Psoas muscle (tissue), 7 donors: ENCODE measurements at regions not wholly inside any gene's neighbourhood (a gene's known extent, or its start where the extent isn't known, plus 50 kb on each side); places are given as distances from the start of the nearest gene placed in this dataset.

Source experiments
- ATAC-seq, 4 donors: fragments of 200-7000 bp; cut with Tn5 transposase; one replicate each; pipeline ENCODE4 v1.9.1; 2020; ENCODE audit warnings: moderate library complexity in 3 of 4, mild to moderate bottlenecking in 2 of 4
- DNase-seq, 2 donors: peaks; one replicate each; pipeline ENCODE4 v3.0.0-alpha.2; 2020
- H3K27ac ChIP-seq: fragments of 200-600 bp; one replicate; pipeline ENCODE4 v1.8.0; 2022
- H3K27me3 ChIP-seq, 3 donors: fragments of 200-600 bp in 1 of 3; one replicate each; pipeline versions ENCODE4 v1.6.1 to v1.8.0; 2013 to 2022; ENCODE audit warnings: low read length in 2 of 3, mild to moderate bottlenecking in 2 of 3, moderate library complexity in 1 of 3; ENCODE audit not compliant: insufficient read depth in 3 of 3
- H3K36me3 ChIP-seq, 2 donors: fragments of 200-600 bp in 1 of 2; one replicate each; pipeline versions ENCODE4 v1.6.1 to v1.8.0; 2013 to 2022; ENCODE audit warnings: low read depth in 1 of 2, mild to moderate bottlenecking in 1 of 2, moderate library complexity in 1 of 2; ENCODE audit not compliant: insufficient read depth in 1 of 2
- H3K4me1 ChIP-seq: fragments of 200-600 bp; one replicate; pipeline ENCODE4 v1.8.0; 2022
- H3K4me3 ChIP-seq: fragments of 200-600 bp; one replicate; pipeline ENCODE4 v1.8.0; 2022; ENCODE audit warnings: mild to moderate bottlenecking
- H3K9me3 ChIP-seq: fragments of 200-600 bp; one replicate; pipeline ENCODE4 v1.8.0; 2022
- WGBS, 3 donors: extraction: QIAGEN DNeasy Blood & Tissue Kit; methylation state at CpG; one replicate each; pipeline versions ENCODE4 v1.1.6 to v1.1.7; 2013; 5-methylcytosine and 5-hydroxymethylcytosine counted together
- intact Hi-C, 2 donors: fragments of 100-400 bp; cut with DNase I; formaldehyde crosslinking; loops; one replicate each; pipeline versions ENCODE4 v1.11.0 to v1.14.2; 2022
- TF ChIP-seq, protein P1 (sequence below): fragments of 200-600 bp; IDR thresholded peaks from one replicate; pipeline ENCODE4 v1.8.0; 2022; ENCODE audit warnings: antibody characterized with exemption
- donor health status: healthy with polysubstance abuse.
- donor health status: DM: no; HTN: no; CAD: no; lungs with moderate emphysema.
- donor health status: Bipolar disorder and iron deficiency.
- donor health status: healthy.
- donor health status: DM: yes; HTN: yes; CAD: no.
- donor health status: DM: no; HTN: no; CAD: no.
- donor health status: DM: yes; HTN: yes; CAD: no.

DNA sequence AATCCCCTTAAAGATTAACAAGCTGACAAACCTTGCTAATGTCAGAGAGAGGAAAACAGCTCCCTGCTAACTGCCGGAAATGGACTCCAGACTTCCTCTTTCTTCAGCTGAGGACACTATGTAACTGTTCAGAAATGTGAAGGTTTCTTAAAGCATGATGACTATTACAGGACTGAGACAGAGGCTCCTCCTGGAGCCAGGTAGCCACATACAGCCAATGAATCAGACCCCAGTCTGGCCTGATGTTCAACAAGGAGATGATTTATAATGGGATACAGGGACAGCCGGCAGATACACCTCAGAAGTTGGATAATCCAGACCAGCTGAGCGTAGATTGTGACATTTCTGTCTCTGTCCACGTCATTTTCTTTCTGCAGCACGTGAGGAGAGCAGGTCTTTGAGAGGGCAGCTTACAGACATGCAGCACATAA lies 216.2 kb downstream of the HS3ST3A1 start:
- DNase-seq (no peak), ATAC-seq (no peak)
- Histone ChIP-seq H3K4me1 (no peaks in the 10 kb centered on the region), H3K27me3 (no peaks in the 10 kb centered on the region), H3K27ac (no peak overlapping the region), H3K36me3 (no peaks in the 10 kb centered on the region), H3K9me3 (no peaks in the 10 kb centered on the region), H3K4me3 (no peak overlapping the region)
- TF ChIP-seq, protein P1, sequence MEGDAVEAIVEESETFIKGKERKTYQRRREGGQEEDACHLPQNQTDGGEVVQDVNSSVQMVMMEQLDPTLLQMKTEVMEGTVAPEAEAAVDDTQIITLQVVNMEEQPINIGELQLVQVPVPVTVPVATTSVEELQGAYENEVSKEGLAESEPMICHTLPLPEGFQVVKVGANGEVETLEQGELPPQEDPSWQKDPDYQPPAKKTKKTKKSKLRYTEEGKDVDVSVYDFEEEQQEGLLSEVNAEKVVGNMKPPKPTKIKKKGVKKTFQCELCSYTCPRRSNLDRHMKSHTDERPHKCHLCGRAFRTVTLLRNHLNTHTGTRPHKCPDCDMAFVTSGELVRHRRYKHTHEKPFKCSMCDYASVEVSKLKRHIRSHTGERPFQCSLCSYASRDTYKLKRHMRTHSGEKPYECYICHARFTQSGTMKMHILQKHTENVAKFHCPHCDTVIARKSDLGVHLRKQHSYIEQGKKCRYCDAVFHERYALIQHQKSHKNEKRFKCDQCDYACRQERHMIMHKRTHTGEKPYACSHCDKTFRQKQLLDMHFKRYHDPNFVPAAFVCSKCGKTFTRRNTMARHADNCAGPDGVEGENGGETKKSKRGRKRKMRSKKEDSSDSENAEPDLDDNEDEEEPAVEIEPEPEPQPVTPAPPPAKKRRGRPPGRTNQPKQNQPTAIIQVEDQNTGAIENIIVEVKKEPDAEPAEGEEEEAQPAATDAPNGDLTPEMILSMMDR, result no peak
- intact Hi-C loops, result no loop called here
- WGBS, 3 donors, result 36 to 54% (median 39%) methylated on average over 5 of the region's 5 CpGs

DNA sequence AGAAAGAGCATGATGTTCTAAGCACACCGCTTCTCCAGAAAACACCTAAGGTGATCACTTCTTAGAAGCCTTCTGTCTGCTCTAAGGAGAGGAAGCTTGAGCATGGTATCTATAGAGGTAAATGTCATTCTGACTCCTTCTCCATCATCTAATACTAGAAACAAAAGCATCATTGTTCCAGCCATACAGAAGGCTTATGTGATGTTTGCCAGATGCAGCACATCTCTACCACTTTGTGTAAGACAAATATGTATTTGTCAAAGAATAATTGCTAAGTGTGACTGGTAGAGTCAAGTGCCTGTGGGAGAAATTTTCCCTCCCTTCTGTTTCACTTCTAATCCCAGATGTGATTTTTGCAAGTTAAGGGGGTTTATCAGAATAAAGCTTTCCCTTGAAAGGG lies 217.1 kb downstream of the HS3ST3A1 start:
- 68 to 87% (median 83%) methylated on average over 1 of the region's 1 CpG for WGBS, 3 donors
- intact Hi-C loops, result no loop called here

DNA sequence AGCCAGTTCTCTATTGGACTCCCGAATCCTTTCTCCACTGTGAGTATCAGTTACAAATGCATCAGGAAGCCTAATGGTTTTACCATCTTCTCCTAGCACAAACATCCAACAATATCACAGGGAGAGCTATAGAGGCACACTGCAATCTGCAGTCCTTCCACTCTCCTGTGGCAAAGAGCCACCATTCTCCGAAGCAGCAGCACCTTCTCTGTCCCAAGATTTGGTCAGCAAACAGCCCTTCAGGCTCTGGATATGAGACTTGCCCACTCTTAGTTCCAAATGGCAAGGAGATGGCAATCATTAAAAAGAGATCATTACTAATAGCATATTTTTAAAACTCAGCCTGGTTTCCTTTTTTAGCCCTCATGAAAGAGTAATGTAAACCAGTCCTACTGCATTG lies 223.4 kb downstream of the HS3ST3A1 start:
- no peak overlapping the region for H3K4me3 ChIP-seq

More for the DNA sequence above, 217.1 kb downstream of the HS3ST3A1 start:
- Histone ChIP-seq H3K4me1 (no peaks in the 10 kb centered on the region), H3K36me3 (no peaks in the 10 kb centered on the region), H3K9me3 (no peaks in the 10 kb centered on the region), H3K27me3 (no peaks in the 10 kb centered on the region), H3K27ac (no peak overlapping the region), H3K4me3 (no peak overlapping the region)
- DNase-seq, result no peak
- TF ChIP-seq, protein P1, result no peak
- ATAC-seq, result no peak

DNA sequence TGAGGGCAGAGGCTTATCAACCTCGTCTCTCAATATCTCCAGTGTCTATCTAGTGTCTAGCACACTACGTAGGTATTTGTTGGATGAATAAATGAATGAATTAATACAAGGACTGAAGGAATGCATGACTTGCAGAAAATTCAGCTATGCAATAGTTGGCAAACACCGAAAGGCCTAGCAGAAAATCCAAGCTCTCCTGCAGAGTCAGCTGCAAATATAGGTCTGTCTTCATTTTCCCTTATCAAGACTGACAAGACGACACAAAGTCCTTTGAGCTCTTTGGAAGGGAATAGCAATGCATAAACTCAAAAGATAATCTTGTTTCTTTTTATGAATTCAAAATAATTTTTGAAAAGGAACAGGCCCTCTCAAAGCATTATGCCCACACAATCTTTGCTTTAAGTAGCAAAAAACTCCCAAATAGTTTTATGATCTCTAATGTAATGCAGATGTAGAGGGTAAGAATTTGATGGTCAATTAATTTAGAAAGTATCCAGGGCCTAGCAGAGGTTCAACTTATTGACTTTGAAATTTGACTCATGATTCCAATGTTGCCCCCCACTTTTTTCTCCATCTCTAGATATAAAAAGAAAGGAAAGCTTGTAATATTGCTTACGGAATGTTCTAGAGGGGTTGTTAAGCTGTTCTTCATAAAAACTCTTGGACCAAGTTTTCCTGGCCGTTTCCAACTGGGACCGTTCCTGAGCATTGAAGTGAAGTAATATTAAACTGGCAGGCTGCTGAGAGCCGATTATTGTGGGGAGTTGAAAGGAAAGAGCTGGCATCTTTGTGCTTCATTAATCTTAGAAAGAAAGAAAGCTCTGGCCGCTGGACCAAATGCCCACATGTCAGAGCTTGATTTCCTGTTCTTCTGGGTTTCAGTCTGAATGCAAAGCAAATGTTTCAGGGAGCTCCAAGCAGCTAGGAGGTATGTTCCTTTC lies 227.3 kb downstream of the HS3ST3A1 start:
- H3K27me3 ChIP-seq, result no peaks in the 10 kb centered on the region
- no peak overlapping the region for H3K27ac ChIP-seq
- 55 to 67% (median 58%) methylated on average over 9 of the region's 9 CpGs for WGBS, 3 donors
- DNase-seq (no peak), ATAC-seq (no peak)
- H3K36me3 ChIP-seq, result no peaks in the 10 kb centered on the region
- TF ChIP-seq, protein P1, result no peak
- H3K4me3 ChIP-seq, result no peak overlapping the region
- H3K4me1 ChIP-seq, result no peaks in the 10 kb centered on the region
- no peaks in the 10 kb centered on the region for H3K9me3 ChIP-seq
- intact Hi-C loops, result no loop called here

More for the DNA sequence above, 223.4 kb downstream of the HS3ST3A1 start:
- no peak for ATAC-seq
- WGBS, 3 donors, result 55 to 63% (median 58%) methylated on average over 2 of the region's 2 CpGs
- DNase-seq, result no peak
- intact Hi-C loops, result no loop called here
- Histone ChIP-seq H3K36me3 (no peaks in the 10 kb centered on the region), H3K27me3 (no peaks in the 10 kb centered on the region), H3K4me1 (no peaks in the 10 kb centered on the region), H3K9me3 (no peaks in the 10 kb centered on the region), H3K27ac (no peak overlapping the region)
- TF ChIP-seq, protein P1, result no peak
